Fibroblast of peridontal ligament (primary cell): ENCODE measurements at regions not wholly inside any gene's neighbourhood (a gene's known extent, or its start where the extent isn't known, plus 50 kb on each side); places are given as distances from the start of the nearest gene placed in this dataset.
"Not testable (repeated sequence)": the region's sequence is repeated elsewhere in the genome, so short reads cannot be mapped to it uniquely, and the experiment has no call there.

Experiments used
- DNase-seq: peaks from one replicate; pipeline ENCODE4 v3.0.0-alpha.2; 2010; ENCODE audit errors: extremely low read depth

DNA sequence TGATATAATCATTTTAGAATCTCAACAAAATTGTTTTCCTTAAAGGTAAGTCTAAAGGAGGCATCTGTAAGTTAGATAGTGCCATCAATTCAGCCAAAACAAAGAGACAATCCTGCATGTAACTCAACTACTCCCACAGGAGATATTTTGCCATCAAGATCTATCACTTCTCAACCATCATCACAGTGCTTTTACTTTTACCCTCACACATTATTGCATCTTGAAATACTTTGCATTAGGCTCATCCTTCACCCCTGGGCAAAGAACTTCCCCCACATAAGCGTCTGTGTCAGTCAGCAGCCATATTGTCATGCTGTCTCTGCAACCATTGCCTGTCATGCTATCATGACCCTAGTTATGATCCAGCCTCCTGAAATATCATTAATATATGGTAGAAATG lies 54.9 kb upstream of the NLGN1 start:
- DNase-seq = no peak

DNA sequence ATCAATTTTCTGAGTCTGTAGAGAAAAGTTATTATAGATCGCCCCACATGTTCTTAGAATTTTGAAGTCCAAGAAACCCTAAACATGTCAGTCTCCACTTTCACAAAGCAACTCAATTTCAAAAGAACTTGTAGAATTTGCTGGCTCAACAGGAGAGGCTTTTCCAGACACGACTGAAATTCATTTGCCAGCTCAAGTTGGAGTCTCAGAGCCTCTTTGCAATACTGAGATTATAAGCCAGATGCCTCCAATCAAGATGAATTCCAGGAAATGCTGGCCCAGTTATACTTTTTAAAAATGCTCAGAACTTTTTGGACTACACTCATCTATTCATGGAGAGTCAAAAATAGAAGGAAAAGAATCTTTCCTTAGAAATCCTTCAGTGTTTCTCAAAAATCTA lies 56.9 kb upstream of the NLGN1 start:
- peak; percentile 3 for DNase-seq

DNA sequence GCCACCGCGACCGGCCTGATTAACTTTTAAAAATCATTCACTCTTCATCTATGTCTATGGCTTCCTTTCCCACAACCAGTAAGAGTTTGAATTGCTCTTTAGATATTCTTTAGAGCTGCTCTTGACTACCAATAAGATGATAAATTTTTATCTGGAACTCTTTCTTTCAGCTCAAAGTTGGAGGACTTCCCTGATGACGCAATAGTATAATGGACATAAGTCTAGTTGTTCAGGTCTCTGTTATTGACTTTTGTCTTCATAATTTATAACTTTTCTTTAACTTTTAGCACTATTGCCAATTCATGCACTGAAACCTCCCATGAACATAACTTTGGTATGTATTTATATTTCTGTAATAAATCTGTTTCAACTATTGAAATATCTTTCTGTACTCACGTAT lies 61.3 kb upstream of the NLGN1 start:
- DNase-seq = no peak

DNA sequence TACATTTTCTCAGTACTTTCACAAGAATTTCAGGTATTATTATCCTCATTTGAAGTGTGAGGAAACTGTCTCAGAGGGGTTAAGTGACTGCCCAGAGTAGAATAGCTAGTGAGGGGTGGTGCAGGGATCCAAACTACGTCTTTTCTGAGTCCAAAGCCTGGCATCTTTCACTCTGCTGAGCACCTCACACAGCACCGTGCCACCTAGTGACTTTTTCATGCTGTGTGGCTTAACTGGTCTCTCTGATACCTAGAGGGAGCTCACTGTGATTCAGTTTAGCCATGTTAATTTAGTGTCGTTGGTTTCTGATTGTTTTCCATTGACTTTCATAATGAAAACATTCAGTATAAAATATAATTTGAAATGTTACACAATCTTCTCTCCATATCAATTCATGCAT lies 91.4 kb upstream of the NLGN1 start:
- DNase-seq = no peak

DNA sequence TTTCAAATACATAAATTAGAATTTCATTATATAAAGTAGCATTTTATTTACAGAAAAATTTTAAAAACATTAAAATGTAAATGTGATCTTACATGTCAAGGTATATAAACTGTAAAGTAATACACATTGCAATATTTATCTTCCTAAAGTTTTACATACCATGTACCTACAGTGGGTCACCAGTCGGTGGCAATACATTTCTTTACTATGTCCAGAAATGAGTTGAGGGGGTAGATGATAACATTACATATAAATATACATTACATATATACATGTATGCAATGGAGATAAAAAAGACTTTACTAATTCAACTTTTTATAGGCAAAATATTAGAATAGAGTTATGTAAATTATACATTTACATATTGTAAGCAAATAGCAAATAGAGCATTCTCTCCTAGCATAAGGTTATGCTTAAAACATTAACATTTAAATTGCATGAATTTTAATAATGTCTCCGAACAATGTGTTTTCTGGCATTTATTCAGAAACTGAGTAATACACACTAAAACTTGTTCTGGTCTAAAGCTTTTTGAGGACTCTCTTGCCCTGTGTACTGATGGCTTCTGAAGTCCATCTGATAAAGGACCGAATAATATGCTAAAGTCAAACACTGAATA lies 93.3 kb upstream of the NLGN1 start:
- DNase-seq = no peak

DNA sequence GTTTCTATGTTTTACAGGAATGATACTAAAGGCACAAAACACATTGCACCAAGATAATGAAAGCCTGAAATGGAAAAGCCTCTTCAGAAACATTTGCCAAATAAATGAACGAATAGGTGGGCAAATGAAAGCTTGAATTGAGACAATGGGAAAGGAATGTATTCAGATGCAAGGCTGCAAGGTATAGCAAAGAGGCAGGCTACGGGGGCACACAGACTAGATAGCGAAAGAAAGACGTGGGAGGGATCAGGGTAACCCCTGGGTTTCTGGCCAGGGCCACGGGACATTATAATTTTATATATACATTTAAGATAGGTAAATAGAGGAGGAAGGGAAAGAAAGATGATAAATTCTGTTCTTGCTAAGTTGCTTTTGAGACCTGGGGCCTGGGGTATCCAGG lies 95.9 kb upstream of the NLGN1 start:
- DNase-seq = no peak

DNA sequence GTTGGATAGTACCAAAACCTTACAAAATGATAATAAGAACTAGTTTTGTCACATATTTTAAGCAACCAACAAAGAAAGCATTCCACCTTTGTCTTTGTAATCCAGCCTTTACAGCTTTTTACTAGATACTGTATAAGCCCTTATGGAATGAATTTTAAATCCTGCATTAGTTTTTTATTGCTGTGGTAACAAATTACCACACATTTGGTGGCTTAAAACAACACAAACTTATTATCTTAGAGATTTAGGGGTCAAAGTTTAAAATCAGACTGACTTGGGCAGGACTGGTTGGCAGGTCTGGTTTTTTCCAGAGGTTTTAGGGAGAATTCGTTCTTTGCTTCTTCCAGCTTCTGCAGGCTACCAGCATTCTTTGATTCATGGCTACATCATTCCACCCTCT lies 108.5 kb upstream of the NLGN1 start:
- DNase-seq = no peak

DNA sequence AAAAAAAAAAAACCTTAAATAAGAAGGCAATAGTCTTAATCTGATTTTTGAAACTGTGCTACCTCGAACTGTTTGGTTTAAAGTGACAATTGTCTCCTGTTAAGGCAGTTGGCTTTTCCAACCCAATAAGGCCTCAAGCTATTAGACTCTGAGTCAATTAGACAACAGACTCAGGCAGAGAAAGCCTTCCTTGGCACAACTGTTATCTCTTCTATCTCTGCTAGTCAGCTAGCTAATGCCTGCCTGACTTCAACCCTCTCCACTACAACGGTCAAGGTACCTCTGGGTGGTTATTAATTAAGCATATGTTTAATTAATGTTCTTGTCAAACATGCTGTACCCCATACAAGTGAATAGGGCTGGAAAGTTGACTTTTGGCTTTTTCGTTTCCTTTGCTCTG lies 110.2 kb upstream of the NLGN1 start:
- DNase-seq = no peak

DNA sequence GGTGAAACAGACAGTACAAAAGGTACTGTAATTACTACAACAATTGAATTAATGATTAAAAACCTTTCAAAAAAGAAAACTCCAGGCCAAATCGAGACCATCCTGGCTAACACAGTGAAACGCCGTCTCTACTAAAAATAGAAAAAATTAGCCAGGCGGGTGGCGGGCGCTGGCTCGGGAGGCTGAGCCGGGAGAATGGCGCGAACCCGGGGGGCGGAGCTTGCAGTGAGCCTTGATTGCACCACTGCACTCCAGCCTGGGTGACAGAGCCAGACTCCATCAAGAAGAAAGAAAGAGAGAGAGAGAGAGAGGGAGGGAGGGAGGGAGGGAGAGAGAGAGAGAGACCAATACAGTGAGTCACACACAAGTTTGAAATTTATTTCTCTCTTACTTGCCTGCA lies 111.0 kb upstream of the NLGN1 start:
- not testable (repeated sequence) for DNase-seq

DNA sequence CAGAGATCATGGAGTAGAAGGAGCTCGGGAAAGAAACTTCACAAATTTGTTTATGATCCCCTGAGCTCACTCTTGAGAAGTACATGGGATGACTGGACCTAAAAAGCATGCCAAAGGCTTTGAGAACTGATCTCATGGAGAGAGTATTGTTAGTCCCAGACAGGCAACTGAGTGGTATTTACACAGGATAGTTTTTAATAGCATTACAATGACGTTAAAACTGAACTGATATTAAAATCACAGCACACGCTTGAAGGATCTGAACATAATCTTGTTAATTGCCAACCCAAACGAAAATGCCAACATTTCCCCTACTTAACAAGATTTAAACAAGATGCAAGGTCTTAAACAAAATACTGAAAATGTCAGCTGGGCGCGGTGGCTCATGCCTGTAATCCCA lies 113.2 kb upstream of the NLGN1 start:
- DNase-seq = no peak

DNA sequence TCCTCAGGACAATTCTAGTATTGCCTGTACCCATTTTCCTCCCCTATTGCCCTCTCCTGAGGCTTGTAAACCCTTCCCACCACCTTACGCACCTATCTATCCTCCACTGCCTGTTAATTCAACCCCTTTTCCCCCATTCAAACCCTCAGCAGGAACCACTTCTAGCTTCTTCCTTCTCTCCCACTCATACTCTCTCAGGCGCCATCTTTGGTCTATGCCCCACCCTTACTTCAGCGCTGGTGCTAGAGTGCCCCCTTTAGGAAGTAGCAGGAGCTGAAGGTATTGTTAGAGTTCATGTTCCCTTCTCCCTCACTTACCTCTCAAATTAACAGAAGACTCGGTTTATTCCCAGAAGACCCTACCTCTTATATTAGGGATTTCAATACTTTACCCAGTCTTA lies 121.8 kb upstream of the NLGN1 start:
- no peak for DNase-seq

DNA sequence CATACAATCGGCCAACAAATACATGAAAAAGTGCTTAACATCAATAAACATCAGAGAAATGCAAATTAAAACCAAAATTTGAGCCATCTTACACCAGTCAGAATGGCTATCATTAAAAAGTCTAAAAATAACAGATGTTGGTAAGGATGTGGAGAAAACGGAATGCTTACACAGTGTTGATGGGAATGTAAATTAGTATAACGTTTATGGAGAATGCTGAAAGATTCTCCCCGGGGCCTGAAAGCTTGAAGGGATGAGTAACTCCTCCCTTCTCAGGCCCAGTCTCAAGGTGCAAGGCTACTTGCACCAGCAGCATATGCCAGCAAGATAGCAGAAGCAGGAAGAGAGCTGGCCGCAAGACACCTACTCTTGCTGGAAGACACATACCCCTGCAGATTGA lies 123.7 kb upstream of the NLGN1 start:
- DNase-seq = no peak

DNA sequence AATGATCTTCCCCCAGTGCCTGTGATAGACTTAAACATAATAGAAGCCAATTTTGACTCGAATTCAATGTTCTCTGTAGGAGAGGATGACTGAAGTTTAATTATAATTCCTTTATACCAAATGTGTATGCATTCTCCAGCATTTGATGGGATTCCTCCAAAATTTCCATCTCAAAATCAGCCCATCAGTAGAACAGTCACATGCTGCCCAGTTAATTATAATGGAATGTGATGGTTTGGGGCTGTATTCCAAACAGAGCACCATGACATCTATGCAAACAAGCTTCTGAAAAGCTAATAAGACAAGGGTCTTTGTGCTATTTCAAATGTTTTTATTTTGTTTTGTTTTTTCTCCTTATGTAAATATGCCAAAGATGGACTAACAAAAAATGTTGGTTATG lies 127.7 kb upstream of the SPATA16 start:
- no peak for DNase-seq

DNA sequence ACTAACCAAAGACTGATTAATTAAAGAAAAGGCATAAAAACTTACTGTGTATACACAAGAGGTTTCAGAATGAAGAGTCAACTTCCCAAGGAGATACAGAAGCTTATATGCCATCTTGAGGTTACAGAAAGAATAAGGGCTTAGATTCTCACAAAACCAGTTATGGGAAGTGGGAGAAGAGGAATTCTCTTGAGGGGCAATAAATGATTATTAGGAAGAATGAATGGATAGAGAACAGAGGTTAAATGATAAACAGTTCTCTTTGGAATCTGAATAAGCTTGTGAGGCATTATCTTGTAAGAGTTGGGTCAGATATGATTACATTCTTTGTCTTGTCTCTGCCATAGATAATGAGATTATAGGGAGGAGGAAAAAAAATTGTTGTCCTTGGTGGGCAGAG lies 126.7 kb upstream of the SPATA16 start:
- DNase-seq = no peak

DNA sequence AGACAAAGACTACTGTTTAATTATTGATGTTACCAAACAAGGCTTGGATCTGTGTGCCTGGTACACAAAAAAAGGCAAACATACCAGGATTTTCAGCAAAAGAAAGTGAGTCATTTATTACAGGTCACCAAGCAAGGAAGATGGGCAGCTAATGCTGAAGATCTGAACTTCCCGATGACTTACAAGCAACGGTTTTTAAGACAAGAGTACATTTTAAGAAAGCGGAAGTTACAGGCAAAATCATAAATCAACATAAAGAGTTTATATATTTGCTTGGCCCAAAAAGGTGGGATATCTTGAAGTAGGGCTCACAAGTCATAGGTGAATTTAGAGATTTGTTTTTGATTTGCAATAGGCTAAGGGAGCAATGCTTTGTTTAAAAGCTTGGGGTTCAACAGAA lies 125.4 kb upstream of the SPATA16 start:
- DNase-seq = no peak

DNA sequence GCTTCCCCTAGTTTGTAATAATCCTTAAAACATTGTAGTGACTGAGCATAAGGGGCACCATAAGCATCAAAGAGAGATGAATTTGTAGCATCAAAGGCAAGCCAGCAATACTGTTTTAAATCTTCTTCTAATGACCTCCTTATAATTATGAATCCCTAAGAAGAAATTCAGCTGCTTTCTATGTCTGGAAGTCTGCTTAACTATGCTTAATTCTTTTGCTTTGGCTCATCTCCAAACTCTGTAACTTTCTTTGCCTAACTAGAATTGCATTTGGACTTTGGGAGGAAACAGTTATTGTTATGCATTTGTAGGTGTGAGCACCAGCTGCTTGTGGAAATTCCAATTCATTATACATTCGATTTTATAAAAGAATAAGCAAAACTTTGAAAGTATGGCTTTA lies 117.7 kb upstream of the SPATA16 start:
- no peak for DNase-seq

DNA sequence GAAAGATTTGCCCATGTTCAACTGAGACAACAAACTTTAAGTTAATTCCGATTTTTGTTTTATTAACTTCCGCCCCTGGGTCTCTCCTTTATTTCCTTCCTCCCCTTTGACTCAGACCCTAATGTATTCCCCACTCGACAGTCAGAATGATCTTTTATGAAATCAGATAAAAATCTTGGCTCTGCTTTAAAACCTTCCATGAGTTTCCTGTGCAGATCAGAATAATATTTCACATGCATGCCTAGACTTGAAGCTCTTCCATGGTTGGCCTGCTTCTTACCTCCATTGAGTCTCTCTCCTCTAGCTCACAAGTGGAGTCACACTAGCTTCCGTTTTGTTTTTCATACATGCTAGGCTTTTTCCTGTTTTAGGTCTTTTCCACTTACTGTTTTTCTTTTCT lies 116.8 kb upstream of the SPATA16 start:
- no peak for DNase-seq

DNA sequence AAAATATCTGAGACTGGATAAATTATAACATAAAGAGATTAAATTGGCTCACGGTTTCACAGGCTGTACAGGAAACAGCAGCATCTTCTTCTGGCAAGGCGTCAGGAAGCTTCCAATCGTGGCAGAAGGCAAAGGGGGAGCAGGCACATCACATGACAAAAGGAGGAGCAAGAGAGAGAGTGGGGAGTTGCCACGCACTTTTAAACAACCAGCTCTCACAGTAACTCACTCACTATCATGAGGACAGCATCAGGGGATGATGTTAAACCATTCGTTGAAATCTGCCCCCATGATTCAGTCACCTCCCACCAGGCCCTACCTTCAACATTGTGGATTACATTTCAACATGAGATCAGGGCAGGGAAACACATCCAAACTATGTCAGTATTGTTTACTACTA lies 114.5 kb upstream of the SPATA16 start:
- no peak for DNase-seq

DNA sequence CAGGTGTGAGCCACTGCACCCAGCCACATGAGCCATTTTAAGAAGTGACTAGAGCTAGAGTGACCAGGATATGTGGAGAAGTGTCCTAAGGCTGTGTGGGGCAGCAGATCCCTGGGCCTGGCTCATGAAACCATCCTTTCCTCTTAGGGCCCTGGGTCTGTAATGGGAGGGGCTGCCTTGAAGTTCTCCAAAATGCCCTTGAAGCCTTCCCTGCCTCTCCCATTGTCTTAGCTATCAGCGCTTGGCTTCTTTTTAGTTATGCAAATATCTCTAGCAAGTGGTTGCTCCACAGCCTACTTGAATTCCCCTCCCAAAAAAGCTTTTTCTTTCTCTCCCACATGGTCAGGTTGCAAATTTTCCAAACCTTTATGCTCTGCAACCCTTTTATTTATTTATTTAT lies 112.4 kb upstream of the SPATA16 start:
- no peak for DNase-seq

DNA sequence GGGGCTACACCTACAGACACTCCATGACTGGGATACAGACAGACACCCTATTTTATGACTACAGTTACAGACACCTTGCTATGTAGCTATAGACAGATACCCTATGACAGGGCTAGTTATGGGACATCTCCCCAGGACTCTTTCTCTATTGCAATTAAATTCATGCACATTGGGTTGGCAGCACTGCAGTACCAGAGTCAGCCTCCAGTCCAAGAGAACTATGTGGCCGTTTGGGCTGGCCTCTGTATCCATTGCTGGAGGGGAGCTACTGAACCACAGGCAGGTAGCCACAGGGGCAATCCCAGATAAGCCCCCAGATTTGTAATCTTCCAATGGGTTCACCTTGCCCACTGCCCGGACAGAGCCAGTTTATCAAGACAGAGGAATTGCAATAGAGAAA lies 108.4 kb upstream of the SPATA16 start:
- DNase-seq = no peak

DNA sequence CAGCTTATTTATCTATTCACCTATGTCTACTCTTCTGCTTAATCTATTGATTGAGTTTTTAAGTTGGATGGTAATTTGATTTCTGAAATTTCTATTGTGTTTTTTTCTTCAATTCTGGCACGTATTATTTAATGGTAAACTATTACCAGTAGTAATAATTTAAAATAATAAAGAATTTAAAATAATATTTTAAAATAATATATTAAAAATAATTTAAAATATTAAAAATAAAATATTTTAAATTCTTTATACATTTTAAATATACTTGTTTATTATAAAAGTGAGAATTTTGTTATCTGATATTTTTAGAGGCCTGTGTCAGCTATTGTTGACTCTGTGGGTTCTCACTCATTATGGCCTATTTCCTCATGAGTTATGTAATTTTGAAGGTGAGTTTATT lies 100.7 kb upstream of the SPATA16 start:
- no peak for DNase-seq

DNA sequence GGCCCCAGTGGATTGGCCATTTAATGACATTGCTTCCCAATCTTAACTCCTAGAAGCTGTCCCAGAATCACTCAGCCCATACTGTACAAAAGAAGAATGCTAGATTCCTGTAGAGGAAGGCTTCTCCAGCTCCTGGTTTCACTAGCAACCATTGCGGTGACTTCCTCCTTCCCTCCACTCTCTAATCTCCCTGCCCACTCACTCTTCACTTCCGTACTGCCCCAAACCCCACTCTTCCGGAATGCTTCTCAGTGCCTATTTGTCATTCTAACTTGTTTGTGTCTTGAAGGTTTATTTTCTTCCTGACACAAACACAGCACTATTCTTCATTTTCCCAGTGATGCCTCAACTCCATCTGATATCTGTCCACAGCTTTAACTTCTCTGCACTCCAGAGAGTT lies 97.1 kb upstream of the SPATA16 start:
- no peak for DNase-seq

DNA sequence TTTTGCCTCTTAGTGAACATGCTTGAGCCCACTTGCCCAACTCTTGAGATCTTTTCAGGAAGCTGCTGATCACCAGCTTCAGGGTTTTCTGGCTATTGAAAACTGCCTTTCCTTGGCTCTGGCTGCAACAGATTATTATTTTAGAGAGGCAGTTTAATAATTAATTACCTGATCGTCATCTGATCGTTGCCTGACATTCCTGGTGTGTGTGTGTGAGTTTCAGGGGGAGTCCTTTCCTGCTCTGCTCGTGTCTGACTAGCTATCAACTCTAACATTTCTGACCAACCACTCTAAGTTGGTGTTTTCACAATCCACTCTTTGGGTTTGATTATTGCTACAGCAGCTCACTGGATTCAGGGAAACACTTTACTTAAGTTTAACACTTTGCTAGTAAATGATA lies 84.3 kb upstream of the SPATA16 start:
- DNase-seq = no peak

DNA sequence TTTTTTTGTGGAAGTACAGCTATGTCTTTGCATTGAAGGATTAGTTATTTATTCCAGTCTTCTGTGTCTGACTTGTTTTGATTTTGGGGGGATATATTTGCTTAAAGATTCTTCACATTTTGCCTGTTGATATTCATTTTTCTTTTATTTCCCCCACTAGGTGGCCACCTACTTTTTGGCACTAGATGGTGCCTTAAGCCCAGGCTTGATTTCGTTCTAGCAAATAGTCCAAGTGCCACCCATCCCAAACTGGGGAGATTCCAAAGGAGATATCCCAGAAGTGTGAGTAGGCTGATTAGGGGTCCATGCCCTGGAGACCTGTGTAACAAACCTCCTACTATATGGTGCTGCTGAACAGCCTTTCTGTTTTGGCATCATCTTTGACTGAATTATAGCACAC lies 80.0 kb upstream of the SPATA16 start:
- peak; percentile 13 for DNase-seq

DNA sequence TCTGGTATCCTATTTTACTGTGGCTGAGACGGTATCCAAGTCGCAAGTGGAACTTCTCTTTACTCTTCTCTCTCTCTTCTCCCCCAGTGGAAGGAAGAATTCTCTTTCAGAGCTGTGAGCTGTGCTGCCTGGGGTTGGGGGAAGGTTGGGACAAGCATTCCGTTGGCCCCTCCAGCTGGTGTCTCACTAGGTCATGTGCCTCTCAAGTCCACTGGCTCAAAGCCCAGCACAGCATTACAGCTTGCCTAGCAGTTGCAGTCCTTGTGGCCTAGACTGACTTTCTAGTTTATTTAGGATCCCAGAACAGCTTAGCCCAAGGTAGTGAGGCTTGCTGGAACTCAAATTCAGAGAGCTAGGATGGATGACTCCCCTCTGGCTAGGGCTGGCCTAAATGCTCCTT lies 76.1 kb upstream of the SPATA16 start:
- DNase-seq = peak; percentile 12
